ENCODE measurements at regions not wholly inside any gene's neighbourhood (a gene's known extent, or its start where the extent isn't known, plus 50 kb on each side); places are given as distances from the start of the nearest gene placed in this dataset.

DNA sequence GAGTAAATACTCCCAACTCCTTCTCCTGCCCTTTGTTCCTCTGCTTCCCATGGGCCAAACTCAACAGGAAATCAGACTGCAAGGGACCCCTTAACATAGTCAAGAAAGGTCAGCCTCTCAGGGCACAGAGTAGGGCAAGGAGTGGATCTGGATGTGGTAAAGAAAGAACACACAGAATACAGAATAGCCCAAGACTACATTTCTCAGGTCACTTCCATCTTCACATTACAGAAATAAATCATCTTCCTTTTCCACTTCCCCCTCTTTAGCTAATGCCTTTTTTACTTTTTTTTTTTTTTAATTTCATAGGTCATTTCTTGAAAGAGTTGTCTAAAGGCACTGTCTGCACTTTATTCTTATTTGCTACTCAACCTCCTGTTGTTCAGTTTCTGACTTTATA, 558.3 kb downstream of the TNS1 start:
- intact Hi-C loops (cut with micrococcal nuclease; ENCODE audit: unreplicated experiment), result no loop called here
- Histone ChIP-seq H3K27me3 (replicated peaks; ENCODE audit: insufficient read depth, low read depth, low read length, poor library complexity) (no peaks in the 10 kb centered on the region), H3K4me1 (ENCODE audit: insufficient read depth, low read length, poor library complexity, severe bottlenecking) (no peaks in the 10 kb centered on the region), H3K9me3 (ENCODE audit: low read depth, low read length, poor library complexity, severe bottlenecking) (no peaks in the 10 kb centered on the region), H3K27ac (ENCODE audit: low read depth, low read length, poor library complexity, severe bottlenecking) (no peak overlapping the region), H3K4me3 (ENCODE audit: low read depth, low read length, poor library complexity, severe bottlenecking) (no peak overlapping the region), H3K36me3 (ENCODE audit: insufficient read depth, low read length, poor library complexity, severe bottlenecking) (no peaks in the 10 kb centered on the region)
- BruUV-seq (replicated peaks), result no TSS peak
- no peak for TF ChIP-seq EZH2 (IDR thresholded peaks at IDR 0.05; ENCODE audit: borderline replicate concordance, low read depth, low read length, poor library complexity, severe bottlenecking)
- TF ChIP-seq, protein P1, sequence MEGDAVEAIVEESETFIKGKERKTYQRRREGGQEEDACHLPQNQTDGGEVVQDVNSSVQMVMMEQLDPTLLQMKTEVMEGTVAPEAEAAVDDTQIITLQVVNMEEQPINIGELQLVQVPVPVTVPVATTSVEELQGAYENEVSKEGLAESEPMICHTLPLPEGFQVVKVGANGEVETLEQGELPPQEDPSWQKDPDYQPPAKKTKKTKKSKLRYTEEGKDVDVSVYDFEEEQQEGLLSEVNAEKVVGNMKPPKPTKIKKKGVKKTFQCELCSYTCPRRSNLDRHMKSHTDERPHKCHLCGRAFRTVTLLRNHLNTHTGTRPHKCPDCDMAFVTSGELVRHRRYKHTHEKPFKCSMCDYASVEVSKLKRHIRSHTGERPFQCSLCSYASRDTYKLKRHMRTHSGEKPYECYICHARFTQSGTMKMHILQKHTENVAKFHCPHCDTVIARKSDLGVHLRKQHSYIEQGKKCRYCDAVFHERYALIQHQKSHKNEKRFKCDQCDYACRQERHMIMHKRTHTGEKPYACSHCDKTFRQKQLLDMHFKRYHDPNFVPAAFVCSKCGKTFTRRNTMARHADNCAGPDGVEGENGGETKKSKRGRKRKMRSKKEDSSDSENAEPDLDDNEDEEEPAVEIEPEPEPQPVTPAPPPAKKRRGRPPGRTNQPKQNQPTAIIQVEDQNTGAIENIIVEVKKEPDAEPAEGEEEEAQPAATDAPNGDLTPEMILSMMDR (conservative IDR thresholded peaks at IDR 0.05; ENCODE audit: low read depth, low read length), result no peak
- ChIA-PET CTCF (no interaction called here), POLR2A (ENCODE audit: low non-redundant PET) (no interaction called here)
- DNase-seq (ENCODE audit: low spot score), result no peak

DNA sequence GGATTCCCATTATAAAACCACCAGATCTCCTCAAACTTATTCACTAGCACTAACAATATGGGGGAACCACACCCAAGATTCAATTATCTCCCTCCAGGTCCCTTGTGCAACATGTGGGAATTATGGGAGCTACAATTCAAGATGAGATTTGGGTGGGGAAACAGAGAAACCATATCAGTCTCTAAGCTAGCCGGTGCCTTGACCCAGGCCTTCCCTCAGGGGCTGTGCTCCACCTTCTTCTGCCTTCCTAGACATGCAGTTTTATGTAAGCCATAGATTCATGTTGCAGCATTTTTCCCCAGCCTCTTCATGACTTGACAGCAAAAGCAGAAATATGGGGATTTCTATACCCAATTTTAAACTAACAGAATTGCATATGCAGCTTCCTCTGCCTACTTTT, 559.2 kb downstream of the TNS1 start:
- Histone ChIP-seq H3K4me1 (ENCODE audit: insufficient read depth, low read length, poor library complexity, severe bottlenecking) (no peaks in the 10 kb centered on the region), H3K9me3 (ENCODE audit: low read depth, low read length, poor library complexity, severe bottlenecking) (no peaks in the 10 kb centered on the region), H3K27me3 (replicated peaks; ENCODE audit: insufficient read depth, low read depth, low read length, poor library complexity) (no peaks in the 10 kb centered on the region), H3K27ac (ENCODE audit: low read depth, low read length, poor library complexity, severe bottlenecking) (no peak overlapping the region), H3K36me3 (ENCODE audit: insufficient read depth, low read length, poor library complexity, severe bottlenecking) (no peaks in the 10 kb centered on the region), H3K4me3 (ENCODE audit: low read depth, low read length, poor library complexity, severe bottlenecking) (no peak overlapping the region)
- no TSS peak for BruUV-seq (replicated peaks)
- intact Hi-C loops (cut with micrococcal nuclease; ENCODE audit: unreplicated experiment), result no loop called here
- CTCF ChIA-PET, result no interaction called here
- TF ChIP-seq EZH2 (IDR thresholded peaks at IDR 0.05; ENCODE audit: borderline replicate concordance, low read depth, low read length, poor library complexity, severe bottlenecking), result no peak
- TF ChIP-seq, protein P1 (conservative IDR thresholded peaks at IDR 0.05; ENCODE audit: low read depth, low read length), result no peak
- POLR2A ChIA-PET (ENCODE audit: low non-redundant PET), result no interaction called here
- DNase-seq (ENCODE audit: low spot score), result no peak

DNA sequence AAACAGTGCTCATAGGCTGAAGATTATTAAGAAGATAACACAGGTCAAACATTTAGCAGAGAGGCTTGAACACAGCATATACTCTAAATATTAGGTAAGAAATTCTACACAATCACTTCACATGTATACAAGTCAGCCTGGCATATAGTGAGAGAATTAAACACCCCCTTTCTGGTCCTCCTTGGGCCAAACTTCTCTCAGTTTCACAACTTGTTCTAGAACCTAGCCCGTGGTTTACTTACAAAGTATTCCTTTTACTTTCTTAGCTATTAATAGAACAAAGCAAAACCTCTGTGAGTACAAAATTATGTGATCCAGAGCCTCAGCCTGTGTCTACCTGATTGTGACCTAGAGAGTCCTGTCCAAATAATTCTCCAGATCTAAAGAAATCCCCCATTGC, 562.8 kb downstream of the TNS1 start:
- CTCF ChIA-PET, result no interaction called here
- no peak overlapping the region for H3K4me3 ChIP-seq (ENCODE audit: low read depth, low read length, poor library complexity, severe bottlenecking)
- POLR2A ChIA-PET (ENCODE audit: low non-redundant PET), result no interaction called here
- no peak for TF ChIP-seq EZH2 (IDR thresholded peaks at IDR 0.05; ENCODE audit: borderline replicate concordance, low read depth, low read length, poor library complexity, severe bottlenecking)
- TF ChIP-seq, protein P1 (conservative IDR thresholded peaks at IDR 0.05; ENCODE audit: low read depth, low read length), result no peak
- H3K27me3 ChIP-seq (replicated peaks; ENCODE audit: insufficient read depth, low read depth, low read length, poor library complexity), result no peaks in the 10 kb centered on the region
- no peaks in the 10 kb centered on the region for H3K4me1 ChIP-seq (ENCODE audit: insufficient read depth, low read length, poor library complexity, severe bottlenecking)
- no peaks in the 10 kb centered on the region for H3K36me3 ChIP-seq (ENCODE audit: insufficient read depth, low read length, poor library complexity, severe bottlenecking)
- no TSS peak for BruUV-seq (replicated peaks)
- no peak overlapping the region for H3K27ac ChIP-seq (ENCODE audit: low read depth, low read length, poor library complexity, severe bottlenecking)
- intact Hi-C loops (cut with micrococcal nuclease; ENCODE audit: unreplicated experiment), result no loop called here
- DNase-seq (ENCODE audit: low spot score), result no peak
- no peaks in the 10 kb centered on the region for H3K9me3 ChIP-seq (ENCODE audit: low read depth, low read length, poor library complexity, severe bottlenecking)
